A673 (cell line): ENCODE measurements at regions not wholly inside any gene's neighbourhood (a gene's known extent, or its start where the extent isn't known, plus 50 kb on each side); places are given as distances from the start of the nearest gene placed in this dataset.

Source experiments
- EZH2 ChIP-seq: fragments of 200-600 bp; sonication (generic); IDR thresholded peaks from 2 replicates; pipeline ENCODE4 v1.6.1; 2017; ENCODE audit warnings: borderline replicate concordance, low read depth, mild to moderate bottlenecking, mixed read lengths, antibody characterized with exemption, low read length; ENCODE audit not compliant: poor library complexity, severe bottlenecking
- TF ChIP-seq, protein P1 (sequence below): fragments of 300-800, 200-600 bp; sonication (generic); conservative IDR thresholded peaks from 2 replicates; pipeline ENCODE4 v1.5.1; 2017; ENCODE audit warnings: low read depth, mild to moderate bottlenecking, antibody characterized with exemption, low read length, moderate library complexity, mixed read lengths

DNA sequence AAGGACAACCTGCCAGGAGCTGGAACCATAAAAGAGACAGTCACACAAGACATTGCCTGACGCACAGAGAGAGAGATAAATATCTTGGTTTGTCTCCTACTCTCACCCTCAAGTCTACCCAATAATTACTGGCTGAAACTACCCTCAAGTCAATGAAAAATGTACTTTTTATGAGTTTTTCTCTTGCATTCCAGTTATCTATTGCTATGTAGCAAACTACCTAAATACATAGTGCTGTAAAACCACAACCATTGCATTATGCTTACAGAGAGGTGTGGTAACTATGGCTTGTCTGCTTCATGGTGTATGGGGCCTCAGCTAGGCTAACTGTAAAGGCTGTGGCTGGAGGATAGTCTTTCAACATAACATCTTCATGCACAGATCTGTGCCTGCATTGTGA lies 247.8 kb downstream of the HAO1 start:
- TF ChIP-seq EZH2, result no peak
- TF ChIP-seq, protein P1, sequence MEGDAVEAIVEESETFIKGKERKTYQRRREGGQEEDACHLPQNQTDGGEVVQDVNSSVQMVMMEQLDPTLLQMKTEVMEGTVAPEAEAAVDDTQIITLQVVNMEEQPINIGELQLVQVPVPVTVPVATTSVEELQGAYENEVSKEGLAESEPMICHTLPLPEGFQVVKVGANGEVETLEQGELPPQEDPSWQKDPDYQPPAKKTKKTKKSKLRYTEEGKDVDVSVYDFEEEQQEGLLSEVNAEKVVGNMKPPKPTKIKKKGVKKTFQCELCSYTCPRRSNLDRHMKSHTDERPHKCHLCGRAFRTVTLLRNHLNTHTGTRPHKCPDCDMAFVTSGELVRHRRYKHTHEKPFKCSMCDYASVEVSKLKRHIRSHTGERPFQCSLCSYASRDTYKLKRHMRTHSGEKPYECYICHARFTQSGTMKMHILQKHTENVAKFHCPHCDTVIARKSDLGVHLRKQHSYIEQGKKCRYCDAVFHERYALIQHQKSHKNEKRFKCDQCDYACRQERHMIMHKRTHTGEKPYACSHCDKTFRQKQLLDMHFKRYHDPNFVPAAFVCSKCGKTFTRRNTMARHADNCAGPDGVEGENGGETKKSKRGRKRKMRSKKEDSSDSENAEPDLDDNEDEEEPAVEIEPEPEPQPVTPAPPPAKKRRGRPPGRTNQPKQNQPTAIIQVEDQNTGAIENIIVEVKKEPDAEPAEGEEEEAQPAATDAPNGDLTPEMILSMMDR, result no peak
